Gastrocnemius medialis (tissue), 4 donors: ENCODE measurements at regions not wholly inside any gene's neighbourhood (a gene's known extent, or its start where the extent isn't known, plus 50 kb on each side); places are given as distances from the start of the nearest gene placed in this dataset.
"Not testable (repeated sequence)": the region's sequence is repeated elsewhere in the genome, so short reads cannot be mapped to it uniquely, and the experiment has no call there.

ENCODE experiments used
- POLR2A ChIP-seq, 2 donors: fragments of 450-650 bp; IDR thresholded peaks; one replicate each; pipeline ENCODE4 v1.6.1; 2017; ENCODE audit warnings: antibody characterized with exemption in 2 of 2, mild to moderate bottlenecking in 2 of 2, moderate library complexity in 2 of 2
- TF ChIP-seq, protein P1 (sequence below), 5 experiments: fragments of 450-650 bp in 3 of 5; fragments of 200-600 bp in 2 of 5; sonication (generic) in 2 of 5; IDR thresholded peaks in 4 of 5; conservative IDR thresholded peaks in 1 of 5; 1 replicate in 4 of 5; 2 replicates in 1 of 5; pipeline ENCODE4 v1.5.1; 2016 to 2019; ENCODE audit warnings: antibody characterized with exemption in 5 of 5, mild to moderate bottlenecking in 3 of 5, moderate library complexity in 3 of 5

DNA sequence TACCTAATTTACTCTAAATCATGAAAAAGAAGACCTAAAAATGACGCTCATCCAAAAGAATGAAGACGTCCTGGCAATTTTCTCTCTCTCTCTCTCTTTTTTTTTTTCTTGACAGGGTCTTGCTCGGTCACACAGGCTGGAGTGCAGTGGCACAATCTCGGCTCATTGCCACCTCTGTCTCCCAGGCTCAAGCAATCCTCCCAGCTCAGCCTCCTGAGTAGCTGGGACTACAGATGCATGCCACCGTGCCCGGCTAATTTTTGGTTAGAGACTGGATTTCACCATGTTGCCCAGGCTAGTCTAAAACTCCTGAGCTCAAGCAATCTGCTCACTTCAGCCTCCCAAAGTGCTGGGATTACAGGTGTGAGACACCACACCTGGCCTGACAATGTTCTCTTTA, 77.2 kb downstream of the CDO1 start:
- TF ChIP-seq, protein P1, sequence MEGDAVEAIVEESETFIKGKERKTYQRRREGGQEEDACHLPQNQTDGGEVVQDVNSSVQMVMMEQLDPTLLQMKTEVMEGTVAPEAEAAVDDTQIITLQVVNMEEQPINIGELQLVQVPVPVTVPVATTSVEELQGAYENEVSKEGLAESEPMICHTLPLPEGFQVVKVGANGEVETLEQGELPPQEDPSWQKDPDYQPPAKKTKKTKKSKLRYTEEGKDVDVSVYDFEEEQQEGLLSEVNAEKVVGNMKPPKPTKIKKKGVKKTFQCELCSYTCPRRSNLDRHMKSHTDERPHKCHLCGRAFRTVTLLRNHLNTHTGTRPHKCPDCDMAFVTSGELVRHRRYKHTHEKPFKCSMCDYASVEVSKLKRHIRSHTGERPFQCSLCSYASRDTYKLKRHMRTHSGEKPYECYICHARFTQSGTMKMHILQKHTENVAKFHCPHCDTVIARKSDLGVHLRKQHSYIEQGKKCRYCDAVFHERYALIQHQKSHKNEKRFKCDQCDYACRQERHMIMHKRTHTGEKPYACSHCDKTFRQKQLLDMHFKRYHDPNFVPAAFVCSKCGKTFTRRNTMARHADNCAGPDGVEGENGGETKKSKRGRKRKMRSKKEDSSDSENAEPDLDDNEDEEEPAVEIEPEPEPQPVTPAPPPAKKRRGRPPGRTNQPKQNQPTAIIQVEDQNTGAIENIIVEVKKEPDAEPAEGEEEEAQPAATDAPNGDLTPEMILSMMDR (IDR thresholded peaks at IDR 0.05 in 4 of 5, conservative IDR thresholded peaks at IDR 0.05 in 1 of 5) = not testable (repeated sequence)
- not testable (repeated sequence) for TF ChIP-seq POLR2A (IDR thresholded peaks at IDR 0.05)
